Immature natural killer cell (primary cell): ENCODE measurements at regions not wholly inside any gene's neighbourhood (a gene's known extent, or its start where the extent isn't known, plus 50 kb on each side); places are given as distances from the start of the nearest gene placed in this dataset.
A peak's percentile ranks its signal among the peaks of the same experiment; 100 is the strongest.

Experiments used
- DNase-seq, 3 donors: peaks; one replicate each; pipeline ENCODE4 v3.0.0; 2022; ENCODE audit warnings: mixed read lengths in 1 of 3
- H3K27ac Mint-ChIP-seq, 6 donors: one replicate each; pipeline ENCODE4 v1.8.0; 2020; ENCODE audit warnings: mixed read lengths in 6 of 6, mild to moderate bottlenecking in 5 of 6, inconsistent platforms in 4 of 6, moderate library complexity in 3 of 6
- H3K27me3 Mint-ChIP-seq, 3 donors: one replicate each; pipeline ENCODE4 v1.8.0; 2020 to 2021; ENCODE audit warnings: low read depth in 3 of 3, mild to moderate bottlenecking in 3 of 3, mixed read lengths in 3 of 3, moderate library complexity in 3 of 3, inconsistent platforms in 1 of 3
- H3K36me3 Mint-ChIP-seq, 3 donors: one replicate each; pipeline ENCODE4 v1.8.0; 2020; ENCODE audit warnings: mixed read lengths in 3 of 3, inconsistent platforms in 2 of 3, mild to moderate bottlenecking in 2 of 3
- H3K4me1 Mint-ChIP-seq, 2 donors: one replicate each; pipeline ENCODE4 v1.8.0; 2020; ENCODE audit warnings: inconsistent platforms in 2 of 2, mild to moderate bottlenecking in 2 of 2, mixed read lengths in 2 of 2, moderate library complexity in 1 of 2
- H3K4me3 Mint-ChIP-seq, 5 donors: one replicate each; pipeline ENCODE4 v1.8.0; 2020; ENCODE audit warnings: mild to moderate bottlenecking in 5 of 5, mixed read lengths in 5 of 5, inconsistent platforms in 3 of 5, moderate library complexity in 3 of 5
- H3K9me3 Mint-ChIP-seq, 6 donors: one replicate each; pipeline ENCODE4 v1.8.0; 2020; ENCODE audit warnings: mild to moderate bottlenecking in 6 of 6, mixed read lengths in 6 of 6, inconsistent platforms in 4 of 6, moderate library complexity in 3 of 6

GRCh38 chr5:54861212-54861894 lies 124.0 kb downstream of the ESM1 start:
- no peak for DNase-seq
- peaks cover 4 to 33% (median 22%) of the 10 kb centered on the region in 6 donors for H3K9me3 Mint-ChIP-seq
- H3K4me3 Mint-ChIP-seq, result no peak overlapping the region
- H3K27ac Mint-ChIP-seq, result no peak overlapping the region
- H3K27me3 Mint-ChIP-seq, result peaks cover 4 to 9% (median 6%) of the 10 kb centered on the region in 3 donors
- H3K36me3 Mint-ChIP-seq, result peaks cover 5 to 13% (median 7%) of the 10 kb centered on the region in 3 donors
- H3K4me1 Mint-ChIP-seq, result peaks cover 0 to 3% of the 10 kb centered on the region in 2 donors

DNA sequence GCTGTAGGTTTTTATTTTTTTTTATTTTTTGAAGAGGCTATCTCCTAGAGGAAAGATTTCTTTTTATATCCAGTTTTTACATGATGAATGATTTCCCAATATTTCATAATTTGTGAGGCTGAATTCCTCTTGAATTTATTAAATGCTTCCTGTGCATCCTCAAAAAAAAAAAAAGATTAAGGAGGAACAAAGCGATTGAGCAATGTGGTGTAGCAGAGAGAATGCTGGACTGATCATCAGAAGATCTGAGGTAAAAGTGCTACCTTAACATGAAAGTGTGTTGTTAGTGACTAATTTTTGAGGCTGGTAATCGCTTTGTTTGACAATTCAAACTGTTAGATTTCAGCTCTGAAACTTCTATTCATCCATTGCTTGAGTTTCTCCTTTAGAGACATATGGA lies 125.1 kb downstream of the ESM1 start:
- Mint-ChIP-seq H3K4me1 (peaks cover 0 to 3% of the 10 kb centered on the region in 2 donors), H3K9me3 (peaks cover 4 to 42% (median 22%) of the 10 kb centered on the region in 6 donors), H3K27me3 (peaks cover 3 to 10% (median 9%) of the 10 kb centered on the region in 3 donors), H3K4me3 (no peak overlapping the region), H3K27ac (no peak overlapping the region), H3K36me3 (peaks cover 7 to 13% (median 9%) of the 10 kb centered on the region in 3 donors)
- no peak for DNase-seq

DNA sequence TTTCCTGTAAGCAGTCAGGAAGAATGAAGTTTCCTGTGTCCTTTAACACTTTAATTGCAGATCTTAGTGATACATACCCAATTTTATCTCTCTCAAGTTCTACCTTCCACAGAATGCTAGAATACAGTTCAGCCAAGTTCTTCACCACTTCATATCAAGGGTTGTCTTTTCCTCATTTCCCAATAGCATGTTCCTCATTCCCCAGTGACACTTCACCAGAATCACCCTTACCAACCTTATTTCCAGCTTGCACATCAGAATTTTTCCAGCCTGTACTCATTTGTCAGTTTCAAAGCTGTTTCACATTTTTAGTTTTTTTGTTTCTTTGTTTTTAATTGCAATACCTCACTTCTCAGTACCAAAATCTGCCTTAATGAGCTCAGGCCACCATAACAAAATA lies 126.1 kb downstream of the ESM1 start:
- H3K4me3 Mint-ChIP-seq, result no peak overlapping the region
- DNase-seq, result no peak
- H3K27ac Mint-ChIP-seq, result no peak overlapping the region
- H3K4me1 Mint-ChIP-seq, result peaks cover 0 to 3% of the 10 kb centered on the region in 2 donors
- H3K9me3 Mint-ChIP-seq, result peaks cover 4 to 42% (median 22%) of the 10 kb centered on the region in 6 donors
- peaks cover 7 to 13% (median 9%) of the 10 kb centered on the region in 3 donors for H3K36me3 Mint-ChIP-seq
- H3K27me3 Mint-ChIP-seq, result peaks cover 3 to 10% (median 10%) of the 10 kb centered on the region in 3 donors

- H3K27ac Mint-ChIP-seq, result no peak overlapping the region
- peaks cover 0 to 6% (median 5%) of the 10 kb centered on the region in 3 donors for H3K27me3 Mint-ChIP-seq
- DNase-seq, result no peak
- no peak overlapping the region for H3K4me3 Mint-ChIP-seq
- peaks cover 0 to 3% of the 10 kb centered on the region in 2 donors for H3K4me1 Mint-ChIP-seq
- peaks cover 7 to 13% (median 9%) of the 10 kb centered on the region in 3 donors for H3K36me3 Mint-ChIP-seq
- peaks cover 4 to 42% (median 22%) of the 10 kb centered on the region in 6 donors for H3K9me3 Mint-ChIP-seq
Measured at GRCh38 chr5:54854883-54855581, 130.4 kb downstream of the ESM1 start.

- Mint-ChIP-seq H3K36me3 (peaks cover 0 to 4% (median 0%) of the 10 kb centered on the region in 3 donors), H3K27me3 (peaks cover 2 to 5% (median 3%) of the 10 kb centered on the region in 3 donors), H3K4me3 (no peak overlapping the region), H3K27ac (no peak overlapping the region), H3K4me1 (peaks cover 0 to 7% of the 10 kb centered on the region in 2 donors), H3K9me3 (peaks cover 0 to 12% (median under 1%) of the 10 kb centered on the region in 6 donors)
- DNase-seq, result no peak
Measured at GRCh38 chr5:54852007-54852406, 133.4 kb downstream of the ESM1 start.

DNA sequence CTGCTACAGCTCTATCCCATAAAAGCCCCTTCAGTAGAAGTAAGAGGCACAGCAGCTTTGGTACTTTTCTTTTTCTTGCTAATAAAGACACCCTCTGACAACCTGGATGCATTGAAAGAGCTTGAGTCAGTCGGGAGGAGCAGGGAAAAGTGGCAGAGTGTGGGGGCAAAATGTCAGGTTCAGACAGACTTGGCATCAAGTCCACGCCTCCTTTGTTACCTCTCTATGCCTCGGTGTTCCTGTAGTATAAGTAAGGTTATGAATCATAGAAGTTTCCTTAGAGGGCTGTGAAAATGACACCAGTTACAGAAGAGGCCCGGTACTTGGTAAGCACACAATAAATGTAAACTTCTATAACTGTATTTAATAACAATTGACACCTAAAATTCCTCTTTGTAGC lies 133.9 kb downstream of the ESM1 start:
- Mint-ChIP-seq H3K27ac (no peak overlapping the region), H3K4me3 (no peak overlapping the region), H3K4me1 (peaks cover 0 to 7% of the 10 kb centered on the region in 2 donors), H3K9me3 (peaks cover 0 to 10% (median 0%) of the 10 kb centered on the region in 6 donors), H3K36me3 (peaks cover 0 to 4% (median 0%) of the 10 kb centered on the region in 3 donors), H3K27me3 (peaks cover 2 to 5% (median 3%) of the 10 kb centered on the region in 3 donors)
- DNase-seq, result no peak

GRCh38 chr5:54848581-54848980 lies 136.8 kb downstream of the ESM1 start:
- no peak for DNase-seq
- Mint-ChIP-seq H3K4me3 (no peak overlapping the region), H3K27ac (no peak overlapping the region), H3K27me3 (peaks cover 0 to 3% (median 2%) of the 10 kb centered on the region in 3 donors), H3K4me1 (peaks cover 5 to 16% of the 10 kb centered on the region in 2 donors), H3K9me3 (no peaks in the 10 kb centered on the region), H3K36me3 (no peaks in the 10 kb centered on the region)

- peaks cover 5 to 16% of the 10 kb centered on the region in 2 donors for H3K4me1 Mint-ChIP-seq
- no peaks in the 10 kb centered on the region for H3K36me3 Mint-ChIP-seq
- DNase-seq, result no peak
- H3K9me3 Mint-ChIP-seq, result no peaks in the 10 kb centered on the region
- no peak overlapping the region for H3K27ac Mint-ChIP-seq
- peaks cover 0 to 3% (median 3%) of the 10 kb centered on the region in 3 donors for H3K27me3 Mint-ChIP-seq
- no peak overlapping the region for H3K4me3 Mint-ChIP-seq
Measured at GRCh38 chr5:54845567-54845941, 139.8 kb downstream of the ESM1 start.

- Mint-ChIP-seq H3K27me3 (peaks cover 0 to 3% (median 3%) of the 10 kb centered on the region in 3 donors), H3K4me3 (peak overlapping the region; percentile 61 to 82 (median 65)), H3K4me1 (peaks cover 5 to 16% of the 10 kb centered on the region in 2 donors), H3K27ac (peak overlapping the region in 3 of 6 donors; percentile 24 to 73 (median 57)), H3K36me3 (no peaks in the 10 kb centered on the region), H3K9me3 (no peaks in the 10 kb centered on the region)
- DNase-seq, result peak; percentile 50 to 60 (median 57)
Measured at GRCh38 chr5:54844905-54845566, 140.4 kb downstream of the ESM1 start.

GRCh38 chr5:54844266-54844665 lies 141.1 kb downstream of the ESM1 start:
- Mint-ChIP-seq H3K4me1 (peaks cover 5 to 16% of the 10 kb centered on the region in 2 donors), H3K36me3 (no peaks in the 10 kb centered on the region), H3K27me3 (peaks cover 0 to 3% (median 3%) of the 10 kb centered on the region in 3 donors), H3K27ac (no peak overlapping the region), H3K9me3 (no peaks in the 10 kb centered on the region), H3K4me3 (no peak overlapping the region)
- no peak for DNase-seq

- no peak for DNase-seq
- Mint-ChIP-seq H3K27ac (no peak overlapping the region), H3K4me1 (peaks cover 5 to 9% of the 10 kb centered on the region in 2 donors), H3K4me3 (no peak overlapping the region), H3K9me3 (no peaks in the 10 kb centered on the region), H3K27me3 (peaks cover 0 to 3% (median 2%) of the 10 kb centered on the region in 3 donors), H3K36me3 (no peaks in the 10 kb centered on the region)
Measured at GRCh38 chr5:54841481-54841880, 143.9 kb downstream of the ESM1 start.

DNA sequence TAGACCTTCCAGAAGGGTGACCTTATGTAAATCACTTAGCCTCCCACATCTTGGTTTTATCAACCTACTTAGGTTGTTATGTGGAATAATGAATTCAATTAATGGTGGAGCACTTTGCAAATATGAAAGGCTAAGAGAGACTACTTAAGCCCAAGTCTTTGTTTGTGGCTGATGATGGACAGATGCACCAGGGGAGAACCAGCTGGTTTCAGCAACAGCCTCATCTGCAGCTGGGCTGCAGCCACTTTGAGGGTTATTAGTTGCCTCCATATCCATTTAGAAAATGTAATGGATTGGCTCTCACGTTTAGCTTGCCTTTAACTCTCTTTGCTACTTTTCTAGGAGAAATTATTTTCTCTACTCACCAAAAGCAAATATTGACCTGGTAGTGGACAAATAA lies 146.6 kb downstream of the ESM1 start:
- Mint-ChIP-seq H3K4me1 (peaks cover 2 to 3% of the 10 kb centered on the region in 2 donors), H3K36me3 (no peaks in the 10 kb centered on the region), H3K27ac (no peak overlapping the region), H3K9me3 (no peaks in the 10 kb centered on the region), H3K4me3 (no peak overlapping the region), H3K27me3 (peaks cover 0 to 3% (median 2%) of the 10 kb centered on the region in 3 donors)
- no peak for DNase-seq

DNA sequence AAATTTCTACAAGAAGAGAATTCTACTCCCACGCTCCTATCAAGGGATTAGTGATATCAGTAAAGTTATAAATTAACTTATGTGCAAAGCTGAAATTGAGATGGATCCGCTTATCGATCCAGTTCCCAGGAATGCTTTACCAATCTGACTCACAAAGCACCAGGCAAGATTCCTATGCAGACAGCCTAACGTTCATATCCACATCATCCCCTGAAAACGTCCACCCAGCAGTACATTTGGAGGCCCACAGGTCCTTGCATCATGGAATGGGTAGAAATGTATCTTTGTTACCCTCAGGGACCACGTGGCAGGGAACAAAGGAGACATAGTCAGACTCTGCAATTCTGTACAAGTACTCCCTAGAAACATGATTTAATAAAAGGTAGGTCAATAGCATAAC lies 147.4 kb downstream of the ESM1 start:
- Mint-ChIP-seq H3K27me3 (peaks cover 0 to 3% (median 2%) of the 10 kb centered on the region in 3 donors), H3K4me3 (no peak overlapping the region), H3K4me1 (peaks cover 8% of the 10 kb centered on the region in 2 donors), H3K9me3 (no peaks in the 10 kb centered on the region), H3K27ac (no peak overlapping the region), H3K36me3 (no peaks in the 10 kb centered on the region)
- DNase-seq, result no peak

DNA sequence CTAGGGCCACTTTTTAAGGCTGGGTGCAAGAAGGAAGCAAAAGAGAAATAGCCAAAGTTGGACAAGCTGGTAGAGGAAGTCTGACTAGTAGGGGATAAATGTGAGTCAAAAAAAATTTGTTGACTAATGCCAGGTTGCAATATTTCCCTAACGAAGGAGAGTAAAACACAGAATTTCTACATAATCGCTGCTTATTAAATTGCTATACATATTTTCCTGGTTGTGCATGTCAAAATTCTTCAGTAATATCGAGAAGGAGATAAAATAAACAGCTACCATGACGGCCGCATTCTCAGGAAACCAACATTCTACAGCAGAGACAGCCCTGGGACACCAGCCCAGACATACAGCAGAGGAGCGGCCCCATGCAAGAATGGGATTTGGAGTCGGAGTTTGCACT lies 148.3 kb downstream of the ESM1 start:
- Mint-ChIP-seq H3K4me3 (no peak overlapping the region), H3K27me3 (peaks cover 0 to 3% (median 2%) of the 10 kb centered on the region in 3 donors), H3K36me3 (no peaks in the 10 kb centered on the region), H3K27ac (no peak overlapping the region), H3K9me3 (no peaks in the 10 kb centered on the region), H3K4me1 (peaks cover 11% of the 10 kb centered on the region in 2 donors)
- DNase-seq, result no peak
